Keratinocyte (primary cell): ENCODE measurements at regions not wholly inside any gene's neighbourhood (a gene's known extent, or its start where the extent isn't known, plus 50 kb on each side); places are given as distances from the start of the nearest gene placed in this dataset.

Experiments used
- DNase-seq: peaks from one replicate; pipeline ENCODE4 v3.0.0-alpha.2; 2011; ENCODE audit warnings: low read depth, missing footprints, low spot score
- FAIRE-seq: peaks from 2 replicates; lab custom pipeline; 2011; peaks lifted over from hg19 to GRCh38; lab: Jason Lieb, UNC
- H2AFZ ChIP-seq: 2 replicates; pipeline ENCODE4 v1.6.0; 2012; ENCODE audit warnings: low read length, control low read depth, inconsistent platforms; ENCODE audit not compliant: control insufficient read depth
- H3K27ac ChIP-seq: 2 replicates; pipeline ENCODE4 v1.5.1; 2011; ENCODE audit warnings: low read length; ENCODE audit not compliant: control insufficient read depth, insufficient read depth
- H3K27me3 ChIP-seq: 3 replicates; pipeline ENCODE4 v1.6.0; 2011; ENCODE audit warnings: low read length; ENCODE audit not compliant: control insufficient read depth, insufficient read depth; ENCODE audit errors: extremely low read depth
- H3K36me3 ChIP-seq, 2 experiments: 2 replicates in 1 of 2; 3 replicates in 1 of 2; pipeline ENCODE4 v1.5.1; 2011; ENCODE audit warnings: low read length in 2 of 2, mild to moderate bottlenecking in 1 of 2; ENCODE audit not compliant: control insufficient read depth in 2 of 2, insufficient read depth in 2 of 2; ENCODE audit errors: extremely low read depth in 1 of 2
- H3K4me1 ChIP-seq: 3 replicates; pipeline ENCODE4 v1.5.1; 2011; ENCODE audit warnings: low read length; ENCODE audit not compliant: control insufficient read depth, insufficient read depth; ENCODE audit errors: extremely low read depth
- H3K4me2 ChIP-seq: 3 replicates; pipeline ENCODE4 v1.6.0; 2011; ENCODE audit warnings: low read depth, low read length; ENCODE audit not compliant: control insufficient read depth, insufficient read depth; ENCODE audit errors: extremely low read depth
- H3K4me3 ChIP-seq, 3 experiments: fragments of 200-600 bp in 1 of 3; sonication (generic) in 1 of 3; 2 replicates in 2 of 3; 3 replicates in 1 of 3; pipeline ENCODE4 v1.5.1; 2011 to 2016; ENCODE audit warnings: low read length in 3 of 3, mild to moderate bottlenecking in 3 of 3, control low read depth in 2 of 3, inconsistent platforms in 1 of 3, low read depth in 1 of 3, mixed read lengths in 1 of 3, mixed run types in 1 of 3, moderate library complexity in 1 of 3; ENCODE audit not compliant: control insufficient read depth in 2 of 3, insufficient read depth in 2 of 3; ENCODE audit errors: extremely low read depth in 1 of 3
- H3K79me2 ChIP-seq: 2 replicates; pipeline ENCODE4 v1.6.0; 2012; ENCODE audit warnings: low read length; ENCODE audit not compliant: control insufficient read depth, insufficient read depth
- H3K9ac ChIP-seq: 3 replicates; pipeline ENCODE4 v1.6.0; 2011; ENCODE audit warnings: low read length; ENCODE audit not compliant: control insufficient read depth, insufficient read depth; ENCODE audit errors: extremely low read depth
- H3K9me1 ChIP-seq: 3 replicates; pipeline ENCODE4 v1.6.0; 2011; ENCODE audit warnings: low read length; ENCODE audit not compliant: control insufficient read depth, insufficient read depth; ENCODE audit errors: extremely low read depth
- H3K9me3 ChIP-seq: 2 replicates; pipeline ENCODE4 v1.5.1; 2012; ENCODE audit warnings: low read depth, low read length; ENCODE audit not compliant: control insufficient read depth
- H4K20me1 ChIP-seq: 3 replicates; pipeline ENCODE4 v1.6.0; 2011; ENCODE audit warnings: low read length; ENCODE audit not compliant: control insufficient read depth, insufficient read depth; ENCODE audit errors: extremely low read depth
- CTCF ChIP-seq, 3 experiments: IDR thresholded peaks in 1 of 3; conservative IDR thresholded peaks in 1 of 3; optimal IDR thresholded peaks in 1 of 3; 2 replicates in 2 of 3; 3 replicates in 1 of 3; pipeline versions ENCODE3 to v1.5.1; 2011; ENCODE audit warnings: low read length in 3 of 3, mild to moderate bottlenecking in 3 of 3, moderate library complexity in 2 of 3, control low read depth in 1 of 3, inconsistent platforms in 1 of 3; ENCODE audit not compliant: insufficient read depth in 2 of 3; ENCODE audit errors: extremely low read depth in 1 of 3
- EZH2 ChIP-seq: IDR thresholded peaks from one replicate; pipeline ENCODE4 v1.6.1; 2012; ENCODE audit warnings: inconsistent platforms, mild to moderate bottlenecking, low read length, moderate library complexity
- dilution Hi-C: fragments of 300-500 bp; cut with MboI; formaldehyde crosslinking; loops from one replicate; pipeline ENCODE4 v1.7.0; 2020; ENCODE audit warnings: low sequenced_read_pairs; ENCODE audit not compliant: extremely low pct_ligation_motif_present

- FAIRE-seq: no peak
- Histone ChIP-seq H3K4me2 (no peak overlapping the region), H3K27me3 (no peaks in the 10 kb centered on the region), H3K4me1 (no peaks in the 10 kb centered on the region), H4K20me1 (no peaks in the 10 kb centered on the region), H3K79me2 (no peaks in the 10 kb centered on the region), H3K9ac (no peak overlapping the region), H3K9me1 (no peaks in the 10 kb centered on the region), H3K36me3 (no peaks in the 10 kb centered on the region), H3K4me3 (no peak overlapping the region), H3K9me3 (no peaks in the 10 kb centered on the region), H2AFZ (no peak overlapping the region), H3K27ac (no peak overlapping the region)
- TF ChIP-seq CTCF (optimal IDR thresholded peaks at IDR 0.05 in 1 of 3, IDR thresholded peaks at IDR 0.05 in 1 of 3, conservative IDR thresholded peaks at IDR 0.05 in 1 of 3; ENCODE audit: extremely low read depth in 1 of 3, insufficient read depth in 2 of 3, low read length in 3 of 3): no peak
- no peak for TF ChIP-seq EZH2
- dilution Hi-C loops: no loop called here
- no peak for DNase-seq
Measured at GRCh38 chr1:193819376-193819775, 633.0 kb upstream of the B3GALT2 start.

- Histone ChIP-seq H3K4me3 (no peak overlapping the region), H3K4me1 (no peaks in the 10 kb centered on the region), H3K9me1 (no peaks in the 10 kb centered on the region), H3K27me3 (no peaks in the 10 kb centered on the region), H3K9ac (no peak overlapping the region), H3K4me2 (no peak overlapping the region), H3K36me3 (no peaks in the 10 kb centered on the region), H3K27ac (no peak overlapping the region), H3K9me3 (no peaks in the 10 kb centered on the region), H4K20me1 (no peaks in the 10 kb centered on the region), H2AFZ (no peak overlapping the region), H3K79me2 (no peaks in the 10 kb centered on the region)
- dilution Hi-C loops: no loop called here
- no peak for DNase-seq
- no peak for TF ChIP-seq CTCF (optimal IDR thresholded peaks at IDR 0.05 in 1 of 3, IDR thresholded peaks at IDR 0.05 in 1 of 3, conservative IDR thresholded peaks at IDR 0.05 in 1 of 3; ENCODE audit: extremely low read depth in 1 of 3, insufficient read depth in 2 of 3, low read length in 3 of 3)
- no peak for TF ChIP-seq EZH2
- FAIRE-seq: no peak
Measured at GRCh38 chr1:193807208-193807607, 620.8 kb upstream of the B3GALT2 start.
